ENCODE measurements at regions not wholly inside any gene's neighbourhood (a gene's known extent, or its start where the extent isn't known, plus 50 kb on each side); places are given as distances from the start of the nearest gene placed in this dataset.

DNA sequence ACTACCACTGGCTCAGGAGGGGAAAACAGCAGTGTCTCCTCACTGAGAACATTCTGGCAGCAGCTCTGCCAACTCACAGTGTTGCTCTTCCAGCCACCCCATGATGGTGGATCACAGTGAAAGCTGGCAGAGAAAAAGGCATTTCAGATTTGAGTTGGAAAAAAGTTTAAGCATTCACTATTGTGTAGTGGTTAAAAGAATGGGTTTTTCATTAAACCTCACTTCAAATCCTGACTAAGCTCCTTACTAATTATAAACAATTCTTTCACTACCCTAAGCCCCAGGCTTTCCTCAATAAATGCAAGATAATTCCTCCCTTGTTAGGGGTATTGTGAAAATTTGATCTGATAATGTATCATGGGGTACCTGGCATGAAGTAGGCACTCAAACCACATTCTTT is 518.1 kb downstream of the SNAPC1 start:
- no peak for ATAC-seq
- DNase-seq = no peak

DNA sequence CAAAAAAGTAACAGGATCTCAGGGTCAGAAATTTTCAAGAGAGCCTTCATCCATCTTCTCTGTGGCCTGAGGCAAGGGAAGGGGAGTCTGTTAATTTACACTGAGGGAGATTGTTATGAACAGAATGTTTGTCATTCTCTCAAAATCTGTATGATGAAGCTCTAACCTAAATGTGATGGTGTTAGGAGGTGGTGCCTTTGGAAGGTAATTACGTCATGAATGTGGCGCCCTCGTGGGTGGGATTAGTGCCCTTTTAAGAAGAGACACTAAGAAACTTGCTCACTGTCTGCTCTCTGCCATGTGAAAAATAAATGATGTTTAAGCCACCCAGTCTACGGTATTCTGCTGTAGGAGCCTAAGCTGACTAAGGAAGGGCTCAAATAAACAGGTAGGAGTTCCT is 521.6 kb downstream of the SNAPC1 start:
- DNase-seq (no peak), ATAC-seq (no peak)

DNA sequence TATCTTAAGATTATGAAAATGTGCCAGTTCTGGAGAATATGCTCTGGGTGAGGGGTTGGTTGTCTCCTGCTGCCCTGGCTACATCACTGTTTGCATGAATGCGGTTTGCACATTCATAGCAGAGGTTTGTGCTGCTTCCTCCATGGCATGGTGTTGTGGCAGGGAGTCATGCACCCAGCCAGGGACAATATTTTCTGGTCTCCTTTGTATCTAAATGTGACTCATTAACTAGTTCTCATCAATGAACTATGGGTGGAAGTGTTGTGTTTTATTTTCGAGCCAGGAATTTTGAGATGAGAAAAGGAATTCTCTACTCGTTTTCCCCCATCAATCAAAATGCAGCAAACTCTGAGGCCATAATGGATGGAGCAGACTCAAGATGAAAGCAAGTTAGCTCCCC is 527.3 kb downstream of the SNAPC1 start:
- DNase-seq (no peak), ATAC-seq (no peak)

DNA sequence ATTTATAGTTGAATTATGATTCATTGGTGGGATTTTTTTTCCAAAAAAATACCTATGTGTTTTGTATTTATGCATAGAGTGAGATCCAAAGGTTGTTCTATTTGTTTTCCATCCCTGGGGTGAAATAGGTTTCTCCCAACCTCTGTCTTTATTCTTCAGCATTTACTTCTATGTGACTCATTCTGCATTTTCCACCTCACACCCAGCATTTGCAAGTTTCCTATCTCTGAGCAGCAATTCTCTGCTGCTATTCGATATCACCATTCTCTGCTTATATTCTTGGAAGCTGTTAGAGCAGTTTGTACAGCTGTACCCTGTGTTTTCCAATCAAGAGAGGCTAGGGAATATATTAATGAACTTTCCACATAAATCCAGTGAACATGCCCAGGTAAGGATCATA is 538.9 kb downstream of the SNAPC1 start:
- DNase-seq (no peak), ATAC-seq (no peak)

DNA sequence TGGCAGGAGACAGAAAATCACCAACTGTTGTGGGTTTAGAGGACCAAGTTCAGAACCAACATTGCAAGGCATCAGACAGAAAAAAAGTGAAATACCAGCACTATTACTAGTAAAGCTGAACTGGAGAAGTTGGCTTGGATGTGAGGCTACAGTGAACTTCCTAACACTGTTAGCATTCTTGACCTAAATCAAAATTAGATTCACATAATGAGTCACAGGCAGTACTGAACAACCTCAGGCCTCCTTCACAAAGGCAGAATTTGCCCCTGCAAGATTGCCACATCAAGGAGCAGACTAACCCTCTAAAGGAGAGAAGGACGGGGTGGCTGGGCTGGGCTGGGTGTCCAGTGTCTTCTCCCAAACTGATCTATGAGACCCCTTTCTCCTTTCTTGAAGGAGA is 539.7 kb downstream of the SNAPC1 start:
- no peak for ATAC-seq
- DNase-seq = no peak

DNA sequence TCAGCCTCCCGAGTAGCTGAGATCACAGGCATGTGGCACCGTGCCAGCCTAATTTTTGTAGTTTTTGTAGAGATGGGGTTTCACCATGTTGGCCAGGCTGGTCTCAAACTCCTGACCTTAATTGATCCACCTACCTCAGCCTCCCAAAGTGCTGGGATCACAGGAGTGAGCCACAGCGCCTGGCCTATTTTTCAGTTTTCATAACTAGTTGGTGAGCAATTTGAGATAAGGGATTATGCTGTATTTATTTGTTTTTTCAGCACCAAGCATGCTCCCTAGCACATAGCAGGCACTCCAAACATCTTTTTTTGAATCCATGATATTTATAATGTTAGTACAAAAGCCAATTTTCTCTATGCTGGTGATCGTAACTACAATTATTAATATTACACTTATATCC is 541.2 kb downstream of the SNAPC1 start:
- DNase-seq (no peak), ATAC-seq (no peak)

DNA sequence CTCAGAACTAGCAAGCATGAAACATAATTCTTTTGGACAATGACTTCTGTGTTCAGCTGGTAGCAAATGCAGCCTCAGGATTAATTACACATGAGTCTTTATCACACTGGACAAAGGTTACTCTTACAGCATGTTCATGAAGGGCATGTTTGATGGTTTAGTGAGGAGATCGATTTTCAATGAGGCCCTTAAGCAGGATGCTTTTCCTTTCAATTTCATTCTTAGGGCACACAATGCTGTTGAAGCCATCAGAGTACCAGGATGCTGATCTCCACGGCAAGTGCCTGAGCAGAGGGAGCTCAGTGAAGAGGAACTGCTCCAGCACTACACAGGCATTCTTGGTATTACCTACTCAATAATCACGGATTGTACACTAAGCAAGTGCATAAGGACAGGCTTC is 542.0 kb downstream of the SNAPC1 start:
- no peak for DNase-seq
- ATAC-seq = no peak

DNA sequence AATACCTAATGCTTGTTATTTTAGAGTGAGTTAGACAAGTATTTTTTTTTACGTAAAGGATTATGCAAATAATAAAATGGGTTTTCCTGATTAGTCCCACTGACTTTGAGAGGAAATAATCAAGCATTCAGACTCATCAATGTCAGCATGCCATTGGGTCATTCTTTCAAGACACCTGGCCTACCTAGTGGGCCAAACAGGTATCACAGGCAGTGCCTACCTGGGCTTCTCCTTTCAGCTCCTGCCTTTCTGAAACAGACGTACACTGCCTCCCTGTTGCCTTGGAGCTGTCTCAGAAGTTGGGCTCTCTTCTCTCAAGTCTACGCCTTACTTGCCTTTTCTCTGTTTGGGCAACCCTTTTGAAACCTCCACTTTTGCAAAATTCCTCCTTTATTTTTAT is 545.6 kb downstream of the SNAPC1 start:
- ATAC-seq = no peak
- DNase-seq = no peak

DNA sequence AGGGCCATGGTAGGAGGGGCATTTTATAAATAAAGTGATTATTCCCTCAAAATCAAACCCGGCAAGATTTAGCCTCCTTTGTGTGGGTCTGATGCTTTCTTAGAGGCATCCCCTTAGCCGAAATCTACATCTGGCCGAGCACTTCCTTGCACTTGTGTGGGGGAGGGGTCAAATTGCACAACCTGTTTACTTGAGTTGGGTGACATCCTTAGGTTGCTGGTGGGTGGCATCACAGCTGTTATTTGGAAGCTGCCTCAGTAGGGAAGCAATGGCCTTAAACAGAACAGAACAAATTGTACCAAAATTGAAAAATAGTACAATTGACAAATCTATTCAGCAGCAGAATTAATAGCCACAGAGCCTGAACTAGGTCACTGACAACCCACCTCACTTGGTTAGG is 546.1 kb downstream of the SNAPC1 start:
- ATAC-seq = no peak

DNA sequence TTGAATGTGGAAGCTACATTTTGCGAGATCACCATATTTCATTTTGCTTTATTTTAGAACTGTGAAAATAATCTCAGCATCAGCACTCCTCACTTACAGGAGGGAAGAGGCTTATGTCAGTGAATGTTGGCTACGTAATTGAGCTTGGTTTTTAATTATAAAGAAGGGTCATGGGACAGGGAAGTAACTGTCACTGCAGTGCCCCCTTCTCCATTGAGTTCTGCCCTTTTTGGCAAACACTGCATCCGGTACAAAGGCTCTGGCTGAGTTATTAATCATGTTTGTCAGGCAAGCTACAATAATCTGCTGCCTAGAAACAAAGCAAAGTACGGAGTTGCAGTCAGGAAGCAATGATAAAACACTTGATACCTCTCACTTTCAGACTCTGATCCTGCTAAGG is 546.7 kb downstream of the SNAPC1 start:
- DNase-seq (no peak), ATAC-seq (no peak)

More for the DNA sequence above, 546.1 kb downstream of the SNAPC1 start:
- no peak for DNase-seq

DNA sequence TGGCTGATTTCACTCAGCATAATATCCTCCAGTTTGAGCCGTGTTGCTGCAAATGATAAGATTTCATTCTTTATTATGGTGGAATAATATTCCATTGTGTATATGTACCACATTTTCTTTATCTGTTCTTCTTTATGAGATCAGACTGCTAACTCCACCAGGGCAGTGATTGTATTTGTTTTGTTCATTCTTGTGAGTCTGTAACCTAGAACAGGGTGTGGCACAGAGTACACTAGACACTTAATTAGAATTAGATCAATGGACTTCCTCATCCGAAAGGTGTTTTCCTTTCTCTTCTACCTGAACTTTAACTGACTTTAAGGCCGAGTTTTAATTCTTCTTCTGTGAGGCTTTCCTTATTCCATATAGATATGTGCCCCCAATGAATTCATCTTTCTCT is 551.0 kb downstream of the SNAPC1 start:
- ATAC-seq (no peak), DNase-seq (no peak)

DNA sequence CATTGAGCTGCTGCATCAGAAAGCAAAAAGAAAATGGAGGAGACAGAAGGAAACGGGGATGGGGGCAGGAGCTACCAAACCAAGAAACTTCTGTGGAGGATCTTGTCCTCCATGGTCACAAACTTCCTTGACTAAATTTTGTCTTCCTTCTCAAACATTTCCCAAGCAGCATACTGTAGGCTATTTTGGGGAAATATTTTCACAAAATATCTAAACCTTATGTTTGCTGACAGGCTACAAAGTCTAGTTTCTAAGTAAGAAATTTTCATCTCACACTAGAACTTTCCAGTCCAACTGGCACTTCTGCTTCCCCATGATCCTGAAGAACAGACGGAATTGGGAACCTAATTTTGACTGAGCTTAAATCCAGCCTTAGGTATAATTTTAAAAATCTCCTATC is 552.0 kb downstream of the SNAPC1 start:
- ATAC-seq (no peak), DNase-seq (no peak)

DNA sequence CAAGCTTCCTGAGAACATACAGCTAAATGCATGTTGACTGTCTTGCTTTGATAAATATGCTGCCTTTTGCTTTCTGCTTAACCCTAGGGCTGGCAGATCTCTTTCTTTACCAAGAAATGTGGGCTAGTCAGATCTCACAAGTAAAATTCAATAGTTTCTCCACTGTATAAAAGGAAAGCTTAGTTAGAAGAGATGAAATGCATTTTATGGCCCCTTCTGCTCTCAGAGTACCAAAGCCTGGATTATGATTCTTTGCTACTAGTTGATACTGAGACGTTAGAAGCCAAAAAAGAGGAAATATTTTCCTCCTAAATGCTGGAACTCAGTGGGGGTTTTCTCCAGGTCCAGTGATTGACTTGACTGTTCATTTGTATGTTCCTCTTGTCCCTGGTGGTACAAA is 552.7 kb downstream of the SNAPC1 start:
- no peak for ATAC-seq
- no peak for DNase-seq

DNA sequence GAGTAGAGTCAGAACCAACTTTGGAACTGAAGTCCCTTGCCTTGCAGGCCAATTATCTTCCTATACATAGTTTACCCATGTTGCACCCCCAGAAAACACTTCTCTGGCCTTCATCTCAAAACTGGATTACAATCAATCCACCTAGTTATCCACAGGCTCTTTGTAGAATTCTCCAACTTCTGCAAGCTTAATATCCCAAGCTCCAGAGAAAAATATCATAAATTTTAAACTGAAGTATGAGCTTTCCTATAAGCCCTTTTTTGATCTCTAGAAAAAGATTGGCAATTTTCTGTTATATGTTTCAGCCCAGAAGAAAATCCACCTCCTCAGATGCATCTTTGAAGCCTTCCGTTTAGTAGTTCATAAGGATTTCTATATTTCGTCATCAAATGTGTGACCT is 553.4 kb downstream of the SNAPC1 start:
- ATAC-seq = no peak
- no peak for DNase-seq

DNA sequence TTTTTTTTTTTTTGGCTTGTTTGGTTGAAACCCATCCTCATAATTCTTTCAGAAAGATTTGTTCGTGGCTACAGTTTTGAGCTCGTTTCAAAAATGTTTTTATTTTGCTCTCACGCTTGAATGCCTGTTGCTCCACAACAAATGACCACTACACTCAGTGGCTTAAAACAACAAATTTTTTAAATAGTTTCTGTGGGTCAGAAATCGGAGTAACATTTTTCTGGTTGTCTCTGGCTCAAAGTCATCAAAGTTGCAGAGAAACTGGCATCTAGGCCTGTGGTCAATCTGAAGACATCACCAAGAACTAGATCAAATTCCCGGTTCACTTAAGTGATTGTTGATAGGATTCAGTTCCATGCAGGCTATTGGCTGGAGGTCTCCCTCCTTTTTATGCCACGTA is 560.0 kb downstream of the SNAPC1 start:
- DNase-seq (no peak), ATAC-seq (no peak)

DNA sequence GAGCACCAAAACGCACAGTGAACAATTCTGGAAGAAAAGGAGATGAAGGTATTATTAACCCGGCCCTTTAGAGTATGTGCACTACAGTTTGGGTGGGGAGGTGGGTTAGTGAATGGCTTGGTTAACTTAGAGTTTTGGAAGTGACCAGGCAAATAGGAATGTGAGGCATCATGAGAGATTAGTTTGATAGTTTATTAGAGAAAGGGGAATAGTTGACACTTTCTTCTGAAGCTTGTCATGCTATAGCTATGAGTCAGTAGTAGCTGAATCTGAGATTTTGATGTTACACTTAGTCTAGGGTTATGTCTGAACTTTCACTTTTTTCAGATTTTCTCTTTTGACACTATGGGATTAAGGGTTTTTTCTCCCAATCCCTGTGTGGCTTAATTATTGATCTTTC is 567.2 kb downstream of the SNAPC1 start:
- ATAC-seq = no peak

DNA sequence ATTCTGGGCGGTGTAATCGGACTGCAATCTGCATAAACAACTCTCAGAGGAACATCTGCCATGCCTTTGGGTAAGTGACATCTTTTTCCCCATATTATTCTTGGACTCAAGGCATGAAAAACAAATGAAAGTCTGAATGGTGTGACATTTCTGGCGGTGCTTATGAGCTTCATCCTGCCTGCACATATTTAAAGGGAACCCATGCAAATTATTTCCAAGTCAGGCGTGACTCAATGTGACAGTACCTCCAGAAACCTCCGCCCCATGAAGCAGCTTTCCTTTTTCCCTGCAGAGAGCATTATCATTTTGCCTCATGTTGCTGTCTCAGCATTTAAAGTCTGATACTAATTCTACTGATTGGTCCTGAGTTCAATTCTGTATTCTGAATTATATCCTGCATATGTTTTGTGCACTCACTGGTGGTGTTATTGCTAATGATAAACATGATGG is 585.4 kb downstream of the SNAPC1 start:
- no peak for ATAC-seq
- DNase-seq = no peak

More for the DNA sequence above, 567.2 kb downstream of the SNAPC1 start:
- no peak for DNase-seq

DNA sequence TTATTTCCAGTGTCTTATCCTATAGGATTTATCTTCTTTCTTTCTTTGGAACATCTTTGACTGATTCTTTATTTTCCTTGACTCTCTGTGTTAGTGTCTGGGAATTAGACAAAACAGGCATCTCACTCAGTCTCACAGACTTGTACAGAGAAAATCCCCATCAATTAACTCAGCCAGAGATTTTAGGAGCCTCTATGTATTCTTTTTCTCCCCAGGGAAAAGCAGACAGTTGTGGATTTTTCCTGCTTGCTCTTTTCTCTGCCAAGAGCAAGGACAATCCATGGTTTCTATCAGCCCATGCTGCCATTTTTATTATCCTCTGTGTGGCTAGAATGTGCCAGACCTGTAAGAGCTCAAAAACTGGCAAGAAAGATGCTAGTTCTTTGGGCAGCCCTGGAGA is 595.1 kb downstream of the SNAPC1 start:
- DNase-seq (no peak), ATAC-seq (no peak)

DNA sequence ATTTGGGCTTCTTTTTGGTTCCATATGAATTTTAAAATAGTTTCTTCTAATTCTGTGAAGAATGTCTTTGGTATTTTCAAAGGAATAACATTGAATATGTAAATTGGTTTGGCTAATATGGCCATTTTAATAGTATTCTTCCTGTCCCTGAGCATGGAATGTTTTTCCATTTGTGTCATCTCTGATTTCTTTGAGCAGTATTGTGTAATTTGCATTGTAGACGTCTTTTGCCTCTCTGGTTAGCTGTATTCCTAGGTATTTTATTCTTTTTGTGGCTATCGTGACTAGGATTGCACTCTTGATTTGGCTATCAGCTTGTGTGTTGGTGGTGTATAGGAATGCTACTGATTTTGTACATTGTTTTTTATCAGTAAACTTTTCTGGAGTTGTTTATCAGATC is 601.9 kb downstream of the SNAPC1 start:
- DNase-seq (no peak), ATAC-seq (no peak)

DNA sequence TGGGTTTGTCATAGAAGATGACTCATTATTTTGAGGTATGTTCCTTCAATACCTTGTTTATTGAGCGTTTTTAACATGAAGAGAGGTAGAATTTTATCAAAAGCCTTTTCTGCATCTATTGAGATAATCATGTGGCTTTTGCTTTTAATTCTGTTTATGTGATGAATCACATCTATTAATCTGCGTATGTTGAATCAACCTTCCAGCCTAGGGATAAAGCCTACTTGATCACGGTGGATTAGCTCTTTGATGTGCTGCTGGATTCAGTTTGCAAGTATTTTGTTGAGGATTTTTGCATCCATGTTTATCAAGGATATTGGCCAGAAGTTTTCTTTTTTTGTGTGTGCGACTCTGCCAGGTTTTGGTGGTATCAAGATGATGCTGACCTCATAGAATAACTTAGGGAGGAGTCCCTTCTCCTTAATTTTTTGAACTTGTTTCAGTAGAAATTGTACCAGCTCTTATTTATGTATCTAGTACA is 602.6 kb downstream of the SNAPC1 start:
- no peak for DNase-seq
- ATAC-seq = no peak

DNA sequence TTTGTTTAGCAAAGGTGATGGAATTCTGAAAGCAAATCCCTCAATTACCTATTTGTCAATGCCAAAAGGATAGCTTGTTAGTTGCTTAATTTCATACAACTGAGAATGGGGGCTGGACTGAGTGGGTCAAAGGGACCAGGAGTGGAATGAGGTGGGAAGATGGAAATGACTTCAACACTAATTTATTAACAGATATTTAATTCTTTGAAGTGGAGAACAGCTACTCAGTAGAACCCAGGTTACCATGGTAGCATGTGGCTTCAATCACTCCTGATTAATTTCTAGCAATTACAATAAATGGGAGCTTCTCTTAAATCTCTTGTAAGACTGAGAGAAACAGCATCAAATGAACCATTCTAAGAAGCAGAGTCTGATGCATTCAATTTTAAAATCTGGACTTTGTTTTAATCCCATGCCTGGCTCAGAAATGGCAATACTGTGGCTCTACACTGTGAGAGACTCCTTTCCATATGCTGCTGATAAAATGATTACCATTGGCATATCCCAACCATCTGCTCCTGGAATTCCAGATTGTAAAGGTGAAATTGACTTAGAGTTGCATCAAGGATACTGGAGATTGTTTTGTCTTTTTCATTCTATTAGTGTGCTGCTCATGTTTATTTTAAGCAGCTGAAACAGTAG is 607.8 kb downstream of the SNAPC1 start:
- ATAC-seq (no peak), DNase-seq (no peak)

DNA sequence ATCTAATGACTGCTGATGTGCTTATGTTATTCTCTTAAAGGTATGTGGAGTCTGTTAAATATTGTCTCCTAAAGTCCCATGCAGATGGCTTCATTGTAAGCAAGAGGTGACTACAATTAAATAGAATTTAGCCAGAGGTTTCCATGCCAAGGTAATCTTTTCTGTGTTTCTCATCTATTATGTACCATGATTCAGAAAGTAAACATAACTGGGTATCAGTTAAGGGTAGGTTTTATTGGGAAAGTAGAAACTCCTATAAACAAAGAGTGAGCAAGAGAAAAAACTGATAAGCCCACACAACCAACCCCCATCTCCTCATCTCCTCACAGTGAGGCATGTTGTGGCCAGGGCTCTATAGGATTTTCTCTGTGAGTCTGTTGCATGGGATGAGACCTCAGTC is 611.7 kb downstream of the SNAPC1 start:
- DNase-seq = no peak
- ATAC-seq = no peak

DNA sequence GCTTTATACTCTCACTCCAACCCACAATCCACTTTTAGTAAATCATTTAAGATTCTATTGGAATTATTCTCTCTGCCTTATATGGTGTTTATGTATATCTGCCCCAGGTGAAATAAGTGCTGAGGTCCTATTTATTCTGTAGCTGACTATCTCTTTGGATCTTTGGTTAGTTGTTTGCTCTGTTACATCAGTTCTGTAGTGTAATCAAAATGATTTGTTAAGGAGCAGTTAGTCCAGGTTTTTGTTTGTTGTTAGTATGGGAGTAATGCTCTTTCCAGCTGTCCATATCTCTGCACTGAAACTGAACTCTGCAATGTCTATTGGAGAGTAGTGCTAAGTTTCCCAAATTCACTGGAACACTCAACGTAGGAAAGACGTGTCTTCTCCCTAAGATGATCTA is 615.8 kb downstream of the SNAPC1 start:
- DNase-seq (no peak), ATAC-seq (no peak)

DNA sequence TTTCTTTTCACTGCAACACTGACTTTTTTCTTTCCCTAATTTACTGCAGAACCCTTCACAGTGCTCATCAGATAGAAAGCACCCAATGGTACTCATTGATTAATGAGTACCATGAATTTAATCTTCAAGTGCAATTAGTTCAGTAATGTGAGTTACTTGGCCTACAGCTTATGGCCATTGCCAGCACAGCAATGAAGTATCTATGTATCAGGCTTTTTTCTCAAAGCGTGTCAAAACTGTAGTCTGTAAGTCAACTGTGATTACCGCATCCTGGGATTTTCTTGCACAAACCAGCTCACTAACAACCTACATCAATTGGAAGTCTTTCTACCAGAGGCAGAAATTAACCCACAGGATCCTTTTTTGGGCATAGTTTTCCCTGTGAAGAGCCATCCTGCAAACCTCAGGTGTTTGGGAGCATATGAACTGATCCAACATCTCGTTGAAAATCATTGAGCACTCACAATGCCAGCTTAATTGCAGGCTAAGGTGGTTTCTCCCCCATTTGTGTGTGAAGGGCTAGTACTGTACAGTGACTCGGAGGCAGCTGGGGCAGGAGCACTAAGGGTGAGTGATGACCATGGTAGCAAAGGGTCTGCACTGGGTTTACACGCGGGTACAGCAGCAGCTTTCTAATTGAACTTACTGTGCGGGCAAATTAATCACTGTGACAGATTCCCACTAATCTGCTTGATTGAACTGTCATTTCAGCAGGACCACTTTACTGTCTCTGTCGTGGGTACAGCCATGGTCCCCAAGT is 619.3 kb downstream of the SNAPC1 start:
- DNase-seq (no peak), ATAC-seq (no peak)
